ENCODE measurements at regions not wholly inside any gene's neighbourhood (a gene's known extent, or its start where the extent isn't known, plus 50 kb on each side); places are given as distances from the start of the nearest gene placed in this dataset.

- TF ChIP-seq SNRNP70 (optimal IDR thresholded peaks at IDR 0.05; ENCODE audit: low read depth, low read length) = no peak
- TF ChIP-seq ZNF830 (CRISPR knock-in tag; IDR thresholded peaks at IDR 0.05) = no peak
- TF ChIP-seq POLR2B (IDR thresholded peaks at IDR 0.05; ENCODE audit: low read depth, partially characterized antibody) = no peak
- TF ChIP-seq RAD21 (CRISPR knock-in tag; conservative IDR thresholded peaks at IDR 0.05 in 1 of 2, IDR thresholded peaks at IDR 0.05 in 1 of 2) = no peak
- TF ChIP-seq POLR2AphosphoS2 (IDR thresholded peaks at IDR 0.05; ENCODE audit: low read length) = no peak
- TF ChIP-seq NCOA6 (IDR thresholded peaks at IDR 0.05) = no peak
Observed at GRCh38 chr14:46057799-46058198, 593.8 kb downstream of the RPL10L start (continued).

DNA sequence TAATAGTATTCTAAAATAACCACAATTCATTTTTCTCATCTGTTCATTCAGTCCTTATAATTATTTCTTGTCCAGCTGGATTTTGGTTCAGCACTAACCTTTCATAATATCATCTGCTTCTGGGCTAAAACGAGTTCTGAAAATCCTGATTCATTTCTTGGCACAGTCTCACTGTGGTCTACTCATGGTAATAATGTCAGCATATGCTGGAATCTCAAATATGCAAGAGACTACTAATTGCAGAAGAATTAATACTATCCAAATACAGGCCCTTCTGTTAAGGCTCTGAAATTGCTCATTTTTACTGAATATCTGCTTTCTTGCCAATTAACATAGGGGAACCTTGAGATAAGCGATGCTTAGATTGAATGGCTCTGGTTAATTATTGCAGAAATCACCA, 597.1 kb downstream of the RPL10L start:
- DNase-seq (ENCODE audit: extremely low read depth in 1 of 4, low spot score in 3 of 4) (no peak), FAIRE-seq (no peak), ATAC-seq (no peak)
- H2AFZ ChIP-seq (ENCODE audit: low read depth, low read length) = no peak overlapping the region
- ChIA-PET CTCF (ENCODE audit: low intra/inter-chr PET ratio) (no interaction called here), POLR2A (no interaction called here)
- no peaks in the 10 kb centered on the region for H3K9me1 ChIP-seq (ENCODE audit: control insufficient read depth, insufficient read depth, low read length)
- WGBS (ENCODE audit: insufficient coverage, low coverage, missing lambda C conversion rate) = 0% methylated on average over 2 of the region's 2 CpGs
- no TSS peak for BruUV-seq (replicated peaks)
- in situ Hi-C loops (cut with MboI) = no loop called here
- no peaks in the 10 kb centered on the region for H3K4me1 ChIP-seq (replicated peaks in 1 of 2; ENCODE audit: control insufficient read depth in 2 of 2, insufficient read depth in 2 of 2, low read length in 2 of 2)
- no peak overlapping the region for H3K4me3 ChIP-seq
- no peaks in the 10 kb centered on the region for H3K27me3 ChIP-seq (ENCODE audit: control insufficient read depth in 2 of 2, insufficient read depth in 2 of 2, low read length in 2 of 2)
- TF ChIP-seq ZNF146 (CRISPR knock-in tag; IDR thresholded peaks at IDR 0.05; ENCODE audit: unreplicated experiment) (no peak), CBX2 (IDR thresholded peaks at IDR 0.05; ENCODE audit: insufficient read depth, low read length, poor library complexity, severe bottlenecking) (no peak), HDAC3 (IDR thresholded peaks at IDR 0.05; ENCODE audit: borderline replicate concordance, partially characterized antibody) (no peak), ZNF76 (CRISPR knock-in tag; IDR thresholded peaks at IDR 0.05; ENCODE audit: borderline replicate concordance) (no peak), ELF2 (CRISPR knock-in tag; IDR thresholded peaks at IDR 0.05) (no peak), SRSF9 (IDR thresholded peaks at IDR 0.05; ENCODE audit: borderline replicate concordance, low read depth, low read length) (no peak), RBM22 (IDR thresholded peaks at IDR 0.05; ENCODE audit: low read depth, low read length, poor library complexity, severe bottlenecking) (no peak), VEZF1 (CRISPR knock-in tag; IDR thresholded peaks at IDR 0.05) (no peak), KDM4B (IDR thresholded peaks at IDR 0.05; ENCODE audit: borderline replicate concordance in 2 of 2, low read depth in 1 of 2) (no peak)
- H4K20me1 ChIP-seq (replicated peaks; ENCODE audit: control insufficient read depth, insufficient read depth, low read length) = no peaks in the 10 kb centered on the region
- H3K4me2 ChIP-seq (ENCODE audit: insufficient read depth, low read length) = no peak overlapping the region
- H3K9me3 ChIP-seq (replicated peaks; ENCODE audit: control insufficient read depth, insufficient read depth, low read depth, low read length) = peaks cover 2% of the 10 kb centered on the region; the same call in 1 of the 2 replicates
- H3K27ac ChIP-seq (ENCODE audit: extremely low read depth, low read depth, low read length) = no peak overlapping the region
- intact Hi-C loops (cut with micrococcal nuclease) = no loop called here
- no peak overlapping the region for H3K9ac ChIP-seq (ENCODE audit: insufficient read depth in 1 of 2, low read depth in 2 of 2, low read length in 2 of 2)
- H3K79me2 ChIP-seq (ENCODE audit: control insufficient read depth, insufficient read depth, low read length) = no peaks in the 10 kb centered on the region
- H3K36me3 ChIP-seq (ENCODE audit: control insufficient read depth, insufficient read depth, low read length) = no peaks in the 10 kb centered on the region
